HepG2 (cell line): ENCODE measurements at regions not wholly inside any gene's neighbourhood (a gene's known extent, or its start where the extent isn't known, plus 50 kb on each side); places are given as distances from the start of the nearest gene placed in this dataset.

ENCODE experiments used
- IRF2 ChIP-seq: IDR thresholded peaks from 2 replicates; pipeline ENCODE4 v1.6.1; 2018; ENCODE audit warnings: missing genetic modification reagents, missing compliant biosample characterization
- IRX3 ChIP-seq: sonication (generic); formaldehyde crosslinking; IDR thresholded peaks from 2 replicates; pipeline ENCODE4 v1.8.1; 2023; ENCODE audit warnings: mild to moderate bottlenecking, low read depth, missing genetic modification reagents, borderline replicate concordance
- KDM3A ChIP-seq: IDR thresholded peaks from 2 replicates; pipeline ENCODE4 v1.6.1; 2018; ENCODE audit warnings: low read depth, missing compliant biosample characterization
- KLF9 ChIP-seq: IDR thresholded peaks from 2 replicates; pipeline ENCODE4 v1.6.1; 2016; ENCODE audit warnings: low read depth
- MLXIP ChIP-seq: sonication (generic); formaldehyde crosslinking; IDR thresholded peaks from 2 replicates; pipeline ENCODE4 v1.9.0; 2021; ENCODE audit warnings: missing genetic modification reagents, borderline replicate concordance
- RARG ChIP-seq: sonication (generic); formaldehyde crosslinking; IDR thresholded peaks from 2 replicates; pipeline ENCODE4 v1.4.0; 2020; ENCODE audit warnings: low read depth, mild to moderate bottlenecking, missing genetic modification reagents
- THAP7 ChIP-seq: sonication (generic); formaldehyde crosslinking; IDR thresholded peaks from 2 replicates; pipeline ENCODE4 v1.8.1; 2023; ENCODE audit warnings: mild to moderate bottlenecking, missing genetic modification reagents
- THAP9 ChIP-seq: sonication (generic); formaldehyde crosslinking; IDR thresholded peaks from 2 replicates; pipeline ENCODE4; 2020; ENCODE audit warnings: missing genetic modification reagents, mild to moderate bottlenecking, borderline replicate concordance
- ZNF138 ChIP-seq: sonication (generic); formaldehyde crosslinking; IDR thresholded peaks from 2 replicates; pipeline ENCODE4 v1.5.0; 2020; ENCODE audit warnings: mild to moderate bottlenecking, low read depth, missing genetic modification reagents
- ZNF260 ChIP-seq: sonication (generic); formaldehyde crosslinking; IDR thresholded peaks from 2 replicates; pipeline ENCODE4 v1.4.0; 2020; ENCODE audit warnings: missing genetic modification reagents, low read depth, mild to moderate bottlenecking, borderline replicate concordance
- ZNF350 ChIP-seq: sonication (generic); formaldehyde crosslinking; IDR thresholded peaks from 2 replicates; pipeline ENCODE4 v1.4.0; 2020; ENCODE audit warnings: mild to moderate bottlenecking, low read depth, missing genetic modification reagents, borderline replicate concordance
- ZNF629 ChIP-seq: sonication (generic); formaldehyde crosslinking; conservative IDR thresholded peaks from 2 replicates; pipeline ENCODE4 v1.5.0; 2020; ENCODE audit warnings: missing genetic modification reagents
- ZNF709 ChIP-seq: sonication (generic); formaldehyde crosslinking; IDR thresholded peaks from 2 replicates; pipeline ENCODE4 v1.5.0; 2020; ENCODE audit warnings: mild to moderate bottlenecking, missing genetic modification reagents
- ZNF737 ChIP-seq: sonication (generic); formaldehyde crosslinking; IDR thresholded peaks from 2 replicates; pipeline ENCODE4 v1.5.0; 2020; ENCODE audit warnings: missing genetic modification reagents, mild to moderate bottlenecking, borderline replicate concordance
- ZSCAN21 ChIP-seq: sonication (generic); formaldehyde crosslinking; IDR thresholded peaks from 2 replicates; pipeline ENCODE4 v1.8.0; 2022; ENCODE audit warnings: mild to moderate bottlenecking, missing genetic modification reagents, moderate library complexity, borderline replicate concordance
- TF ChIP-seq, protein P1 (sequence below): sonication (generic); formaldehyde crosslinking; IDR thresholded peaks from 2 replicates; pipeline ENCODE4 v1.4.0; 2020; ENCODE audit warnings: mild to moderate bottlenecking, missing genetic modification reagents
- TF ChIP-seq, protein P2 (sequence below): sonication (generic); formaldehyde crosslinking; IDR thresholded peaks from 2 replicates; pipeline ENCODE4 v1.8.0; 2023; ENCODE audit warnings: mild to moderate bottlenecking, missing genetic modification reagents
- TF ChIP-seq, protein P3 (sequence below): fragments of 450-650 bp; IDR thresholded peaks from 2 replicates; pipeline ENCODE4 v1.6.1; 2017

- no peak for TF ChIP-seq THAP9 (CRISPR knock-in tag)
- TF ChIP-seq KLF9 (CRISPR knock-in tag), result no peak
- TF ChIP-seq ZSCAN21 (CRISPR knock-in tag), result no peak
- TF ChIP-seq, protein P1, sequence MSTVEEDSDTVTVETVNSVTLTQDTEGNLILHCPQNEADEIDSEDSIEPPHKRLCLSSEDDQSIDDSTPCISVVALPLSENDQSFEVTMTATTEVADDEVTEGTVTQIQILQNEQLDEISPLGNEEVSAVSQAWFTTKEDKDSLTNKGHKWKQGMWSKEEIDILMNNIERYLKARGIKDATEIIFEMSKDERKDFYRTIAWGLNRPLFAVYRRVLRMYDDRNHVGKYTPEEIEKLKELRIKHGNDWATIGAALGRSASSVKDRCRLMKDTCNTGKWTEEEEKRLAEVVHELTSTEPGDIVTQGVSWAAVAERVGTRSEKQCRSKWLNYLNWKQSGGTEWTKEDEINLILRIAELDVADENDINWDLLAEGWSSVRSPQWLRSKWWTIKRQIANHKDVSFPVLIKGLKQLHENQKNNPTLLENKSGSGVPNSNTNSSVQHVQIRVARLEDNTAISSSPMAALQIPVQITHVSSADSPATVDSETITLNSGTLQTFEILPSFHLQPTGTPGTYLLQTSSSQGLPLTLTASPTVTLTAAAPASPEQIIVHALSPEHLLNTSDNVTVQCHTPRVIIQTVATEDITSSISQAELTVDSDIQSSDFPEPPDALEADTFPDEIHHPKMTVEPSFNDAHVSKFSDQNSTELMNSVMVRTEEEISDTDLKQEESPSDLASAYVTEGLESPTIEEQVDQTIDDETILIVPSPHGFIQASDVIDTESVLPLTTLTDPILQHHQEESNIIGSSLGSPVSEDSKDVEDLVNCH (CRISPR knock-in tag), result no peak
- no peak for TF ChIP-seq ZNF629 (CRISPR knock-in tag)
- TF ChIP-seq ZNF138, result no peak
- no peak for TF ChIP-seq MLXIP (CRISPR knock-in tag)
- no peak for TF ChIP-seq THAP7
- TF ChIP-seq ZNF260 (CRISPR knock-in tag), result no peak
- TF ChIP-seq, protein P2, sequence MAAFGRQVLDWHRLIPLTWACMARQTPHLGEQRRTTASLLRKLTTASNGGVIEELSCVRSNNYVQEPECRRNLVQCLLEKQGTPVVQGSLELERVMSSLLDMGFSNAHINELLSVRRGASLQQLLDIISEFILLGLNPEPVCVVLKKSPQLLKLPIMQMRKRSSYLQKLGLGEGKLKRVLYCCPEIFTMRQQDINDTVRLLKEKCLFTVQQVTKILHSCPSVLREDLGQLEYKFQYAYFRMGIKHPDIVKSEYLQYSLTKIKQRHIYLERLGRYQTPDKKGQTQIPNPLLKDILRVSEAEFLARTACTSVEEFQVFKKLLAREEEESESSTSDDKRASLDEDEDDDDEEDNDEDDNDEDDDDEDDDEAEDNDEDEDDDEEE (CRISPR knock-in tag), result no peak
- no peak for TF ChIP-seq ZNF737 (CRISPR knock-in tag)
- TF ChIP-seq IRX3 (CRISPR knock-in tag), result no peak
- TF ChIP-seq KDM3A (CRISPR knock-in tag), result no peak
- no peak for TF ChIP-seq ZNF350 (CRISPR knock-in tag)
- TF ChIP-seq RARG, result no peak
- TF ChIP-seq ZNF709 (CRISPR knock-in tag), result no peak
- TF ChIP-seq, protein P3, sequence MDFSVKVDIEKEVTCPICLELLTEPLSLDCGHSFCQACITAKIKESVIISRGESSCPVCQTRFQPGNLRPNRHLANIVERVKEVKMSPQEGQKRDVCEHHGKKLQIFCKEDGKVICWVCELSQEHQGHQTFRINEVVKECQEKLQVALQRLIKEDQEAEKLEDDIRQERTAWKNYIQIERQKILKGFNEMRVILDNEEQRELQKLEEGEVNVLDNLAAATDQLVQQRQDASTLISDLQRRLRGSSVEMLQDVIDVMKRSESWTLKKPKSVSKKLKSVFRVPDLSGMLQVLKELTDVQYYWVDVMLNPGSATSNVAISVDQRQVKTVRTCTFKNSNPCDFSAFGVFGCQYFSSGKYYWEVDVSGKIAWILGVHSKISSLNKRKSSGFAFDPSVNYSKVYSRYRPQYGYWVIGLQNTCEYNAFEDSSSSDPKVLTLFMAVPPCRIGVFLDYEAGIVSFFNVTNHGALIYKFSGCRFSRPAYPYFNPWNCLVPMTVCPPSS, result no peak
- no peak for TF ChIP-seq IRF2 (CRISPR knock-in tag)
These were observed 185.8 kb downstream of the NRIP1 start (continued) for GRCh38 chr21:14878971-14879370.
